Upper lobe of right lung (tissue), 1 donor: ENCODE measurements at regions not wholly inside any gene's neighbourhood (a gene's known extent, or its start where the extent isn't known, plus 50 kb on each side); places are given as distances from the start of the nearest gene placed in this dataset.

ENCODE experiments used
- ATAC-seq: fragments of 200-7000 bp; cut with Tn5 transposase; one replicate; pipeline ENCODE4 v1.9.1; 2020; ENCODE audit warnings: mild to moderate bottlenecking, moderate library complexity
- DNase-seq: peaks from one replicate; pipeline ENCODE4 v3.0.0-alpha.2; 2020
- H3K27ac ChIP-seq: fragments of 200-600 bp; one replicate; pipeline ENCODE4 v1.8.0; 2022
- H3K27me3 ChIP-seq: fragments of 200-600 bp; one replicate; pipeline ENCODE4 v1.8.0; 2022; ENCODE audit warnings: mild to moderate bottlenecking
- H3K36me3 ChIP-seq: fragments of 200-600 bp; one replicate; pipeline ENCODE4 v1.8.0; 2022
- H3K4me1 ChIP-seq: fragments of 200-600 bp; one replicate; pipeline ENCODE4 v1.8.0; 2022
- H3K4me3 ChIP-seq: fragments of 200-600 bp; one replicate; pipeline ENCODE4 v1.8.0; 2022; ENCODE audit warnings: mild to moderate bottlenecking
- H3K9me3 ChIP-seq: fragments of 200-600 bp; one replicate; pipeline ENCODE4 v1.8.0; 2022
- CTCF ChIP-seq: fragments of 200-600 bp; IDR thresholded peaks from one replicate; pipeline ENCODE4 v1.8.0; 2022; ENCODE audit warnings: antibody characterized with exemption
- intact Hi-C: fragments of 100-400 bp; cut with DNase I; formaldehyde crosslinking; loops from one replicate; pipeline ENCODE4 v1.11.0; 2022
- donor health status: DM: no; HTN: yes; CAD: no; lungs with severe emphysema.

- H3K4me1 ChIP-seq: no peaks in the 10 kb centered on the region
- no peaks in the 10 kb centered on the region for H3K9me3 ChIP-seq
- no peak for TF ChIP-seq CTCF
- no peaks in the 10 kb centered on the region for H3K27me3 ChIP-seq
- intact Hi-C loops: no loop called here
- H3K27ac ChIP-seq: no peak overlapping the region
- DNase-seq (no peak), ATAC-seq (no peak)
- no peak overlapping the region for H3K4me3 ChIP-seq
- H3K36me3 ChIP-seq: no peaks in the 10 kb centered on the region
Observed at GRCh38 chr13:74930402-74931165, 551.4 kb downstream of the TBC1D4 start.

- no peaks in the 10 kb centered on the region for H3K4me1 ChIP-seq
- no peak for DNase-seq
- no peak for TF ChIP-seq CTCF
- no peaks in the 10 kb centered on the region for H3K27me3 ChIP-seq
- no peak overlapping the region for H3K27ac ChIP-seq
- intact Hi-C loops: no loop called here
- H3K36me3 ChIP-seq: no peaks in the 10 kb centered on the region
- H3K9me3 ChIP-seq: no peaks in the 10 kb centered on the region
- H3K4me3 ChIP-seq: no peak overlapping the region
- no peak for ATAC-seq
Observed at GRCh38 chr13:74929436-74929835, 552.5 kb downstream of the TBC1D4 start.

GRCh38 chr13:74927823-74928222, 554.1 kb downstream of the TBC1D4 start:
- no peaks in the 10 kb centered on the region for H3K4me1 ChIP-seq

GRCh38 chr13:74922963-74923362, 559.0 kb downstream of the TBC1D4 start:
- ATAC-seq (no peak), DNase-seq (no peak)
- H3K27ac ChIP-seq: no peak overlapping the region
- H3K4me3 ChIP-seq: no peak overlapping the region
- no peaks in the 10 kb centered on the region for H3K27me3 ChIP-seq
- no peak for TF ChIP-seq CTCF
- intact Hi-C loops: no loop called here
- peaks cover 4% of the 10 kb centered on the region for H3K9me3 ChIP-seq
- H3K4me1 ChIP-seq: no peaks in the 10 kb centered on the region
- H3K36me3 ChIP-seq: no peaks in the 10 kb centered on the region

More at GRCh38 chr13:74927823-74928222, 554.1 kb downstream of the TBC1D4 start:
- ATAC-seq (no peak), DNase-seq (no peak)
- TF ChIP-seq CTCF: no peak
- Histone ChIP-seq H3K27me3 (no peaks in the 10 kb centered on the region), H3K4me3 (no peak overlapping the region), H3K36me3 (no peaks in the 10 kb centered on the region), H3K27ac (no peak overlapping the region), H3K9me3 (no peaks in the 10 kb centered on the region)
- intact Hi-C loops: no loop called here

- no peaks in the 10 kb centered on the region for H3K36me3 ChIP-seq
- no peak for TF ChIP-seq CTCF
- intact Hi-C loops: no loop called here
- ATAC-seq (no peak), DNase-seq (no peak)
- peaks cover 4% of the 10 kb centered on the region for H3K9me3 ChIP-seq
- H3K4me3 ChIP-seq: no peak overlapping the region
- H3K27me3 ChIP-seq: no peaks in the 10 kb centered on the region
- H3K4me1 ChIP-seq: no peaks in the 10 kb centered on the region
- no peak overlapping the region for H3K27ac ChIP-seq
Observed at GRCh38 chr13:74921326-74921725, 560.6 kb downstream of the TBC1D4 start.
